ENCODE measurements at regions not wholly inside any gene's neighbourhood (a gene's known extent, or its start where the extent isn't known, plus 50 kb on each side); places are given as distances from the start of the nearest gene placed in this dataset.
"Not testable (repeated sequence)": the region's sequence is repeated elsewhere in the genome, so short reads cannot be mapped to it uniquely, and the experiment has no call there.

DNA sequence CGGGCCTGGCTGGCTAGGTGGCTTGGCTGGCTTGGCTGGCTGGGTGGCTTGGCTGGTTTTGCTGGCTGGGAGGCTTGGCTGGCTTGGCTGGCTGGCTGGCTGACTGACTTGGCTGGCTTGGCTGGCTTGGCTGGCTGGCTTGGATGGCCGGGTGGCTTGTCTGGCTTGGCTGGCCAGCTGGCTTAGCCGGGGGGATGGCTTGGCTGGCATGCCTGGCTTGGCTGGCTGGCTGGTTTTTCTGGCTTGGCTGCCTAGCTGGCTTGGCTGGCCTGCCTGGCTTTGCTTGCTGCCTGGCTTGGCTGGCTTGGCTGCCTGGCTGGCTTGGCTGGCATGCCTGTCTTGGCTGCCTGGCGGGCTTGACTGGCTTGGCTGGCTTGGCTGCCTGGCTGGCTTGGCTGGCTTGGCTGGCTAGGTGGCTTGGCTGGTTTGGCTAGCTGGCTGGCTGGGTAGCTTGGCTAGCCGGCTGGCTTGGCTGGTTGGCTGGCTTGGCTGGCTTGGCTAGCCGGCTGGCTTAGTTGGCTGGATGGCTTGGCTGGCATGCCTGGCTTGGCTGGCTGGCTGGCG is 2829.6 kb downstream of the RPIA start:
- not testable (repeated sequence) for TF ChIP-seq CTCF, POLR2A (IDR thresholded peaks at IDR 0.05)

Measured in Peyer's patch (tissue), 4 donors.